Endothelial cell of umbilical vein (primary cell): ENCODE measurements at regions not wholly inside any gene's neighbourhood (a gene's known extent, or its start where the extent isn't known, plus 50 kb on each side); places are given as distances from the start of the nearest gene placed in this dataset.

Experiments used
- BruUV-seq: library from RNA; stranded (reverse); fragments of 400-500 nt; replicated peaks from 2 replicates; lab custom pipeline; 2021; lab: Mats Ljungman, UMichigan
- CTCF ChIA-PET: fragments of 300-600, 350-600 bp; sonication (Branson Sonifier 250); formaldehyde crosslinking; loops from one replicate; lab custom pipeline; 2021; ENCODE audit warnings: antibody characterized with exemption, inconsistent platforms; lab: Charles Lee
- POLR2A ChIA-PET: fragments of 300-600, 350-600 bp; sonication (Branson Sonifier 250); formaldehyde crosslinking; loops from one replicate; lab custom pipeline; 2021; ENCODE audit warnings: antibody characterized with exemption, inconsistent platforms; lab: Charles Lee
- DNase-seq: peaks from one replicate; pipeline ENCODE4 v3.0.0-alpha.2; 2011; ENCODE audit warnings: low read depth, low spot score
- FAIRE-seq: peaks from 2 replicates; lab custom pipeline; 2011; peaks lifted over from hg19 to GRCh38; lab: Jason Lieb, UNC
- H2AFZ ChIP-seq: 2 replicates; pipeline ENCODE4 v1.6.0; 2012; ENCODE audit warnings: low read depth, low read length, control low read depth, inconsistent platforms
- H3K27ac ChIP-seq: 2 replicates; pipeline ENCODE4 v1.5.1; 2011; ENCODE audit warnings: low read depth, mild to moderate bottlenecking, control low read depth, low read length, moderate library complexity; ENCODE audit not compliant: insufficient read depth
- H3K27me3 ChIP-seq, 2 experiments: 2 replicates each; pipeline versions ENCODE4 v1.6.0 to v1.6.1; 2011; ENCODE audit warnings: low read length in 2 of 2, mixed read lengths in 1 of 2; ENCODE audit not compliant: control insufficient read depth in 2 of 2, insufficient read depth in 2 of 2
- H3K36me3 ChIP-seq, 2 experiments: 2 replicates in 1 of 2; 3 replicates in 1 of 2; pipeline ENCODE4 v1.5.1; 2011; ENCODE audit warnings: low read length in 2 of 2, mild to moderate bottlenecking in 1 of 2, moderate library complexity in 1 of 2; ENCODE audit not compliant: control insufficient read depth in 2 of 2, insufficient read depth in 2 of 2; ENCODE audit errors: extremely low read depth in 1 of 2
- H3K4me1 ChIP-seq: 3 replicates; pipeline ENCODE4 v1.5.1; 2011; ENCODE audit warnings: mild to moderate bottlenecking, low read length; ENCODE audit not compliant: control insufficient read depth, insufficient read depth; ENCODE audit errors: extremely low read depth
- H3K4me2 ChIP-seq: 2 replicates; pipeline ENCODE4 v1.6.1; 2011; ENCODE audit warnings: low read length, control low read depth, mixed read lengths; ENCODE audit not compliant: insufficient read depth
- H3K4me3 ChIP-seq, 3 experiments: fragments of 200-600 bp in 1 of 3; sonication (generic), shearing (Covaris generic) in 1 of 3; replicated peaks in 1 of 3; 2 replicates each; pipeline ENCODE4 v1.5.1; 2011 to 2016; ENCODE audit warnings: control low read depth in 3 of 3, low read length in 3 of 3, mild to moderate bottlenecking in 2 of 3, inconsistent platforms in 1 of 3, low read depth in 1 of 3, moderate library complexity in 1 of 3; ENCODE audit not compliant: insufficient read depth in 1 of 3
- H3K79me2 ChIP-seq: 2 replicates; pipeline ENCODE4 v1.6.0; 2012; ENCODE audit warnings: low read length, inconsistent platforms; ENCODE audit not compliant: control insufficient read depth, insufficient read depth
- H3K9ac ChIP-seq: replicated peaks from 2 replicates; pipeline ENCODE3; 2011; ENCODE audit warnings: low read length, control low read depth; ENCODE audit not compliant: insufficient read depth; ENCODE audit errors: extremely low read depth
- H3K9me1 ChIP-seq: replicated peaks from 3 replicates; pipeline ENCODE4 v1.6.0; 2011; ENCODE audit warnings: mild to moderate bottlenecking, low read length; ENCODE audit not compliant: control insufficient read depth, insufficient read depth; ENCODE audit errors: extremely low read depth
- H3K9me3 ChIP-seq: replicated peaks from 2 replicates; pipeline ENCODE4 v1.5.1; 2012; ENCODE audit warnings: low read length, inconsistent platforms; ENCODE audit not compliant: control insufficient read depth, insufficient read depth
- H4K20me1 ChIP-seq: replicated peaks from 2 replicates; pipeline ENCODE3; 2011; ENCODE audit warnings: mild to moderate bottlenecking, low read length; ENCODE audit not compliant: control insufficient read depth, insufficient read depth; ENCODE audit errors: extremely low read depth
- EZH2 ChIP-seq: IDR thresholded peaks from 2 replicates; pipeline ENCODE4 v1.6.1; 2012; ENCODE audit warnings: borderline replicate concordance, low read depth, mild to moderate bottlenecking, moderate library complexity, low read length, inconsistent platforms; ENCODE audit not compliant: severe bottlenecking
- FOS ChIP-seq: IDR thresholded peaks from 2 replicates; pipeline ENCODE4 v1.6.1; 2011; ENCODE audit warnings: mild to moderate bottlenecking, low read length, moderate library complexity, borderline replicate concordance; ENCODE audit not compliant: insufficient read depth
- GATA2 ChIP-seq: IDR thresholded peaks from 2 replicates; pipeline ENCODE4 v1.7.0; 2011; ENCODE audit warnings: low read depth, mild to moderate bottlenecking, moderate library complexity, mixed read lengths, low read length; ENCODE audit not compliant: insufficient read length, insufficient read depth
- JUN ChIP-seq: IDR thresholded peaks from 2 replicates; pipeline ENCODE4 v1.6.1; 2011; ENCODE audit warnings: borderline replicate concordance, low read depth; ENCODE audit not compliant: insufficient read length, insufficient read depth
- MYC ChIP-seq: IDR thresholded peaks from one replicate; pipeline ENCODE4 v1.6.1; 2011; ENCODE audit warnings: mild to moderate bottlenecking, low read depth, low read length
- POLR2A ChIP-seq: IDR thresholded peaks from 2 replicates; pipeline ENCODE4 v1.6.1; 2012; ENCODE audit warnings: low read depth, mild to moderate bottlenecking, control low read depth, low read length
- POLR2AphosphoS5 ChIP-seq: IDR thresholded peaks from 2 replicates; pipeline ENCODE4 v1.6.1; 2012; ENCODE audit warnings: low read depth, mild to moderate bottlenecking, control low read depth, low read length, moderate library complexity; ENCODE audit not compliant: insufficient read depth
- dilution Hi-C: fragments of 300-500 bp; cut with MboI; formaldehyde crosslinking; loops from one replicate; pipeline ENCODE4 v1.15.0; 2019; ENCODE audit warnings: low sequenced_read_pairs; ENCODE audit not compliant: extremely low pct_ligation_motif_present
- intact Hi-C: fragments of 100-400 bp; cut with micrococcal nuclease; formaldehyde crosslinking; loops from one replicate; pipeline ENCODE4 v1.10.0; 2022
- TF ChIP-seq, protein P1 (sequence below), 2 donors: IDR thresholded peaks; 1 replicate in 1 of 2; 2 replicates in 1 of 2; pipeline ENCODE4 v1.5.1; 2011; ENCODE audit warnings: low read length in 2 of 2, mild to moderate bottlenecking in 2 of 2, moderate library complexity in 2 of 2, control low read depth in 1 of 2, inconsistent platforms in 1 of 2, low read depth in 1 of 2; ENCODE audit not compliant: insufficient read depth in 1 of 2; ENCODE audit errors: extremely low read depth in 1 of 2
- TF ChIP-seq, protein P2 (sequence below): IDR thresholded peaks from 2 replicates; pipeline ENCODE4 v1.6.1; 2011; ENCODE audit not compliant: insufficient read depth, insufficient read length

DNA sequence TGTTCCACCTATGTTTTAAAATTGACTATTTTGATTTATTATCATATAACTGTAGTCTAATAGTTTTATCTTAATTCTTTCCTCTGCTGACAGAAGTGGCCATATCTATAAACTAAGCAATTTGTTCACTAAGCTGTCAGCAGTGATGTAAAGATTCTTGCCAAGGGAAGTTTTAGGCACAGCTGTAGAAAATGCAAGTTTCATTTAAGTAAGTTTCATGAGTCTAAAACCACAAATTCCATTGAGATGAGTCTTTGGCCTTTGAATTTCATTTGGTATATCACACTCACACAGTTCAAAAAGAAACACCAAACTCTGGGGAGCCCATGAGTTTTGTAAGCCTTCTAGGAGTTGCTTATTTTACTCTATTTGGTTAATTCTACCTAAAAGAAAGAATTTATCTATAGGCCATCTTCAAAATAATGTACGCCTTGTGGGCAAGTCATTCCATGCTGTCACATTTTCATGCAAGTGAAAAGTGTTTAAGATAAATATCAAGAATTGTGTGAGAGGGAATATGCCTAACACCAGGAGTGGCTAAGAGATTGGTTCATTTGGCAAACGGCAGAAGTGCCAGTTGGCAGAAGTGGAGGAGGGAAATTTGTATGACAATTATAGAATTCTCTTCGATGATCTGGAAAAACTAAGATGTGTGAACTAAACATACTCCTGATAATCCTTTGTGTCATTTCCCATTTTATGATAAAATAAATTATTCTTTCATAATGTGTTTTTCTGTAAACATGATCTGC is 292.9 kb downstream of the ZIC4 start:
- CTCF ChIA-PET = no interaction called here
- Histone ChIP-seq H3K9ac (no peak overlapping the region), H3K79me2 (no peaks in the 10 kb centered on the region), H4K20me1 (no peaks in the 10 kb centered on the region), H3K27me3 (no peaks in the 10 kb centered on the region), H2AFZ (no peak overlapping the region), H3K9me3 (no peaks in the 10 kb centered on the region), H3K27ac (no peak overlapping the region), H3K4me1 (no peaks in the 10 kb centered on the region), H3K36me3 (no peaks in the 10 kb centered on the region), H3K4me2 (no peak overlapping the region), H3K9me1 (no peaks in the 10 kb centered on the region), H3K4me3 (no peak overlapping the region)
- dilution Hi-C loops (no loop called here), intact Hi-C loops (no loop called here)
- peak; percentile 21 for TF ChIP-seq FOS
- no peak for TF ChIP-seq GATA2
- FAIRE-seq = no peak
- DNase-seq = no peak
- POLR2A ChIA-PET = no interaction called here
- BruUV-seq = no TSS peak

DNA sequence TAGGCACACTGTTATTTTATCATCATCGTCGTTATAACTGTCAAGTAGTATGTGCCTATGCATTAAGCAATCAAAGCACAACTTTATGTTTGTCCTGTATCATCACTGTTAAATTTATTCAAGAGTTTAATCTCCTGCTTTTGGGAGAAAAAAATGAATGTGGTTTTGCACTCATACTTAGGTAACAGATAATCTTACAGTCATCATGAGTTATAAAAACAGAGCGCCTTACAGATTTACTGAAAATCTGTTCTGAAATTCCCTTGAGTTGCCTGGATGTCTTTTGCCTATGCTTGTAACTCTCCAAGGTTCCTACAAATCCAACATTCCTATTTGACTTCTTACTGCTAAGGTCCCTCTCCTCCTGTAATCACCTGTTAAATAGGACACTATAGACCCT is 307.3 kb downstream of the ZIC4 start:
- no peak overlapping the region for H2AFZ ChIP-seq
- no peaks in the 10 kb centered on the region for H3K79me2 ChIP-seq
- POLR2A ChIA-PET = no interaction called here
- no peak overlapping the region for H3K4me3 ChIP-seq
- H3K36me3 ChIP-seq = no peaks in the 10 kb centered on the region
- no TSS peak for BruUV-seq
- DNase-seq = no peak
- dilution Hi-C loops = no loop called here
- no peak overlapping the region for H3K27ac ChIP-seq
- no peaks in the 10 kb centered on the region for H3K9me1 ChIP-seq
- no peak overlapping the region for H3K4me2 ChIP-seq
- no peaks in the 10 kb centered on the region for H3K4me1 ChIP-seq
- H3K27me3 ChIP-seq = no peaks in the 10 kb centered on the region
- H4K20me1 ChIP-seq = no peaks in the 10 kb centered on the region
- H3K9ac ChIP-seq = no peak overlapping the region
- TF ChIP-seq EZH2 (no peak), POLR2AphosphoS5 (no peak), POLR2A (no peak), MYC (no peak), GATA2 (no peak), FOS (no peak), JUN (no peak)
- TF ChIP-seq, protein P1, sequence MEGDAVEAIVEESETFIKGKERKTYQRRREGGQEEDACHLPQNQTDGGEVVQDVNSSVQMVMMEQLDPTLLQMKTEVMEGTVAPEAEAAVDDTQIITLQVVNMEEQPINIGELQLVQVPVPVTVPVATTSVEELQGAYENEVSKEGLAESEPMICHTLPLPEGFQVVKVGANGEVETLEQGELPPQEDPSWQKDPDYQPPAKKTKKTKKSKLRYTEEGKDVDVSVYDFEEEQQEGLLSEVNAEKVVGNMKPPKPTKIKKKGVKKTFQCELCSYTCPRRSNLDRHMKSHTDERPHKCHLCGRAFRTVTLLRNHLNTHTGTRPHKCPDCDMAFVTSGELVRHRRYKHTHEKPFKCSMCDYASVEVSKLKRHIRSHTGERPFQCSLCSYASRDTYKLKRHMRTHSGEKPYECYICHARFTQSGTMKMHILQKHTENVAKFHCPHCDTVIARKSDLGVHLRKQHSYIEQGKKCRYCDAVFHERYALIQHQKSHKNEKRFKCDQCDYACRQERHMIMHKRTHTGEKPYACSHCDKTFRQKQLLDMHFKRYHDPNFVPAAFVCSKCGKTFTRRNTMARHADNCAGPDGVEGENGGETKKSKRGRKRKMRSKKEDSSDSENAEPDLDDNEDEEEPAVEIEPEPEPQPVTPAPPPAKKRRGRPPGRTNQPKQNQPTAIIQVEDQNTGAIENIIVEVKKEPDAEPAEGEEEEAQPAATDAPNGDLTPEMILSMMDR (IDR thresholded peaks at IDR 0.05; ENCODE audit: extremely low read depth in 1 of 2, insufficient read depth in 1 of 2, low read depth in 1 of 2, low read length in 2 of 2) = no peak
- TF ChIP-seq, protein P2, sequence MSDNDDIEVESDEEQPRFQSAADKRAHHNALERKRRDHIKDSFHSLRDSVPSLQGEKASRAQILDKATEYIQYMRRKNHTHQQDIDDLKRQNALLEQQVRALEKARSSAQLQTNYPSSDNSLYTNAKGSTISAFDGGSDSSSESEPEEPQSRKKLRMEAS = no peak
- FAIRE-seq = no peak
- intact Hi-C loops = no loop called here
- no peaks in the 10 kb centered on the region for H3K9me3 ChIP-seq
- CTCF ChIA-PET = no interaction called here
